Nephron (organoid): ENCODE measurements at regions not wholly inside any gene's neighbourhood (a gene's known extent, or its start where the extent isn't known, plus 50 kb on each side); places are given as distances from the start of the nearest gene placed in this dataset.

Experiments
- H3K27ac Mint-ChIP-seq, 3 experiments: 2 replicates each; pipeline ENCODE4 v1.8.0; 2020; ENCODE audit warnings: mixed read lengths in 3 of 3, mild to moderate bottlenecking in 2 of 3, moderate library complexity in 1 of 3
- H3K27me3 Mint-ChIP-seq: 2 replicates; pipeline ENCODE4 v1.8.0; 2021; ENCODE audit warnings: low read depth, mild to moderate bottlenecking, moderate library complexity, mixed read lengths
- H3K36me3 Mint-ChIP-seq: 2 replicates; pipeline ENCODE4 v1.8.0; 2020; ENCODE audit warnings: low read depth, mixed read lengths
- H3K4me1 Mint-ChIP-seq: 2 replicates; pipeline ENCODE4 v1.8.0; 2020; ENCODE audit warnings: mixed read lengths
- H3K4me3 Mint-ChIP-seq, 3 experiments: 2 replicates each; pipeline ENCODE4 v1.8.0; 2020; ENCODE audit warnings: mild to moderate bottlenecking in 3 of 3, mixed read lengths in 3 of 3, moderate library complexity in 2 of 3
- H3K9me3 Mint-ChIP-seq: 2 replicates; pipeline ENCODE4 v1.8.0; 2020; ENCODE audit warnings: mixed read lengths
- CTCF ChIP-seq, 3 experiments: fragments of 200-600 bp; sonication (generic); IDR thresholded peaks; one replicate each; pipeline ENCODE4 v1.5.0; 2021; ENCODE audit warnings: antibody characterized with exemption in 3 of 3; ENCODE audit not compliant: unreplicated experiment in 3 of 3

DNA sequence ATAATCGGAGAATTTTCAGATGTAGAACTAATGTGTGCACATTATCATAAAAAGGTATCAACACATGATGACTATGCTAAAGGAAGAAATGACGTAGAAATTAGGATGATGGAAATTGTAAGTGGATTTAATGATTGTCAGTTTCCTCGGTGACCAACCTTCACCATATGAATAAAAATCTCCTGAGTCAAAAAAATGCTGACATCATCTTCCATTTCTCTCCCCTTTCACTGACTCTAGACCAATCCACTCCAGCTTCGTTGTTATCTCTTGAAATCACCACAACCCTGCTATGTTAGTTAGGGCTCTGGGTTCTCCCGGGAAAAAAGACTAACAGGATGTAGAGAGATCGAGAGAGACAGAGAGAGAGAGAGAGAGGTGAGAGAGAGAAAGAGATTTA, 204.8 kb upstream of the KYNU start:
- H3K27ac Mint-ChIP-seq, result no peak overlapping the region
- no peak for TF ChIP-seq CTCF (IDR thresholded peaks at IDR 0.05; ENCODE audit: unreplicated experiment in 3 of 3)

DNA sequence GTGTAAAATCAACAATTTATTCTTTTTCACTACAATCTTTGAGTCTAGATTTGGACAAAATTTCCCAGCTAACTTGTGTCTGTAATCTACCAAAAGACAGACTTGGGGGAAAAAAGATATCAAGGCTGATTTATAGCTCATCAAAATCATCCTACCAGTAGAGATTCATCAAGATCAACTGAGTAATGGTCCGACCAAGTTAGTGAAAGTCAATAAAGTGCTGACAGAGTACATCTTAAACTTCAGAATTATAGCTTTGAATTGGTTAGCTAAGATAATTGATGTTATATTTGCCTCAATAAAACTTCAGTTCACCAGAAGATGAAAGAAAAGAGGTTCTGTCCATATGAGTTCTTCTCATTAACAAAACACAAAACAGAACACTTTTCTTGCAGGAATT, 207.1 kb upstream of the KYNU start:
- no peaks in the 10 kb centered on the region for H3K36me3 Mint-ChIP-seq
- H3K27me3 Mint-ChIP-seq, result no peaks in the 10 kb centered on the region
- TF ChIP-seq CTCF (IDR thresholded peaks at IDR 0.05; ENCODE audit: unreplicated experiment in 3 of 3), result no peak
- no peak overlapping the region for H3K4me3 Mint-ChIP-seq
- H3K9me3 Mint-ChIP-seq, result no peaks in the 10 kb centered on the region
- no peaks in the 10 kb centered on the region for H3K4me1 Mint-ChIP-seq
- no peak overlapping the region for H3K27ac Mint-ChIP-seq

More for the DNA sequence above, 204.8 kb upstream of the KYNU start:
- Mint-ChIP-seq H3K9me3 (no peaks in the 10 kb centered on the region), H3K36me3 (no peaks in the 10 kb centered on the region), H3K4me3 (no peak overlapping the region), H3K4me1 (no peaks in the 10 kb centered on the region), H3K27me3 (no peaks in the 10 kb centered on the region)

GRCh38 chr2:142668420-142668819, 209.0 kb upstream of the KYNU start:
- Mint-ChIP-seq H3K27ac (no peak overlapping the region), H3K4me1 (no peaks in the 10 kb centered on the region), H3K36me3 (no peaks in the 10 kb centered on the region), H3K4me3 (no peak overlapping the region), H3K27me3 (no peaks in the 10 kb centered on the region), H3K9me3 (no peaks in the 10 kb centered on the region)
- TF ChIP-seq CTCF (IDR thresholded peaks at IDR 0.05; ENCODE audit: unreplicated experiment in 3 of 3), result no peak

DNA sequence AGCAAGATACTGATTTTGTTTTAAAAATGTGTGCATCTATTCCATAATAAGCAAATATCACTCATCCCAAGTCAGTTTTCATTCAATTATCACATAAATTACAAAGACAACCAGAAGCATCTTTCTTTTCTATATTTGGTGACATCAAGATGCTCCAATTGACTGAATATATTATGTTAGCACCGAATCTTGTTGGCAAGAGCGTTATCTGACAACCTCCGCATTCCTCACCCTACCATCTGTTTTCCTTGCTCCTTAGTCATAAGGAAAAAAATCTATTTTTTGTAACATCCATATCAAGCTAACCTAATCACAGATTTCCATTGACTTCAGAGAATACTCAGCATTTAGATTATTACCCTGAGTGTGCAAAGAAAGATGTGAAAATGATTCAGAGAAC, 212.2 kb upstream of the KYNU start:
- Mint-ChIP-seq H3K4me3 (no peak overlapping the region), H3K4me1 (no peaks in the 10 kb centered on the region), H3K9me3 (no peaks in the 10 kb centered on the region), H3K27me3 (no peaks in the 10 kb centered on the region), H3K27ac (no peak overlapping the region), H3K36me3 (no peaks in the 10 kb centered on the region)
- no peak for TF ChIP-seq CTCF (IDR thresholded peaks at IDR 0.05; ENCODE audit: unreplicated experiment in 3 of 3)

DNA sequence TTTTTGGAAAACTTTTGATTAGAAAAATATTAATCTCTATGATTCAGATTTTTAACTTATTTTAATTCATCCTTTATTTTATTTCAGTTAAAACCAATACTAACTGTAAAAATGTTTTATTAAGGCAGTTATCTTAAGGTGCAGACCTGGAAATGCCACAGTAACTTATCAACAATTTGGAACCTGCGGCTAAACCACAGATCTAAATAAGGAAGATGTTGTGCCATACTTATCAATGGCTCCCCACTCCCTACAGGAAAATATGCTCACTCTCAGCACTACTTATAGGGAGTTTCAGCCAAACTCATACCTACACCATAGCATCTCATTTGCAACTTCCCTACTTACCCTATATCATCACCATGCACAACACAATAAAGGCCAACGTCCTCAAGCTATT, 226.9 kb upstream of the KYNU start:
- Mint-ChIP-seq H3K9me3 (peaks cover 14% of the 10 kb centered on the region), H3K27me3 (no peaks in the 10 kb centered on the region), H3K27ac (no peak overlapping the region), H3K4me1 (no peaks in the 10 kb centered on the region), H3K36me3 (no peaks in the 10 kb centered on the region), H3K4me3 (no peak overlapping the region)
- no peak for TF ChIP-seq CTCF (IDR thresholded peaks at IDR 0.05; ENCODE audit: unreplicated experiment in 3 of 3)

GRCh38 chr2:142649581-142649980, 227.9 kb upstream of the KYNU start:
- Mint-ChIP-seq H3K27ac (no peak overlapping the region), H3K36me3 (no peaks in the 10 kb centered on the region), H3K9me3 (peaks cover 10% of the 10 kb centered on the region), H3K4me3 (no peak overlapping the region), H3K4me1 (no peaks in the 10 kb centered on the region), H3K27me3 (no peaks in the 10 kb centered on the region)
- no peak for TF ChIP-seq CTCF (IDR thresholded peaks at IDR 0.05; ENCODE audit: unreplicated experiment in 3 of 3)
